ENCODE measurements at regions not wholly inside any gene's neighbourhood (a gene's known extent, or its start where the extent isn't known, plus 50 kb on each side); places are given as distances from the start of the nearest gene placed in this dataset.

DNA sequence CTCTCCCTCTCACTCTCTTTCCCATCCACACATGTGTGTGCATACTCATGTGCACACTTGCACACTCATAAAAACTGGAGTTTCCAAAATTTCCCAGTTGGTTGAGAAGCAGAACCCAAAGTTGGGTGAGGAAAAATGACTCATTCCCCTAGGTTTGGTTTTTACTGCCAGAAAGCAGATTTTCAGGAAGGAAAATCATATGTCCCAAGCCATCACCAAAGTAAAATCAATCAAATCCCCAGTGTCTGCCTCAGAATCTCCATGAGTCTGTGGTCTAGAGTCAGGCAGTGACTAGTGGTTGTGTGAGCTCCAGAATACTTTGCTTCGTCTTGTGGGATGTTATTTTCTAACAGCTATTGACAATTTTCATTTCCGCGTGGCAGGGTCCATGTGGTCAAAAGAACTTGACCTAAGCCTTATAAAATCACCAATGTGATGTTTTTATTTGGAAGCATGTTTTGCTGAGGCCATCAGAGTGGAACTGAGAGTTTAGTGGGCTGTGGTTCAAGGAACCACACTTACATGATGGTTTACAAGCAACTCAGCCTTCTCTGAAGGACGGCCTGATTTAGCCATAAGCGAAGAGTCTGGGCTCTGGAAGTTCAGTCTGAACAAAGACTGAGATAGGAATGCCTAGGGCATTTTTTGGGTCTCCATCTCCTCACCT lies 81.9 kb upstream of the CCN6 start:
- TF ChIP-seq, protein P1, sequence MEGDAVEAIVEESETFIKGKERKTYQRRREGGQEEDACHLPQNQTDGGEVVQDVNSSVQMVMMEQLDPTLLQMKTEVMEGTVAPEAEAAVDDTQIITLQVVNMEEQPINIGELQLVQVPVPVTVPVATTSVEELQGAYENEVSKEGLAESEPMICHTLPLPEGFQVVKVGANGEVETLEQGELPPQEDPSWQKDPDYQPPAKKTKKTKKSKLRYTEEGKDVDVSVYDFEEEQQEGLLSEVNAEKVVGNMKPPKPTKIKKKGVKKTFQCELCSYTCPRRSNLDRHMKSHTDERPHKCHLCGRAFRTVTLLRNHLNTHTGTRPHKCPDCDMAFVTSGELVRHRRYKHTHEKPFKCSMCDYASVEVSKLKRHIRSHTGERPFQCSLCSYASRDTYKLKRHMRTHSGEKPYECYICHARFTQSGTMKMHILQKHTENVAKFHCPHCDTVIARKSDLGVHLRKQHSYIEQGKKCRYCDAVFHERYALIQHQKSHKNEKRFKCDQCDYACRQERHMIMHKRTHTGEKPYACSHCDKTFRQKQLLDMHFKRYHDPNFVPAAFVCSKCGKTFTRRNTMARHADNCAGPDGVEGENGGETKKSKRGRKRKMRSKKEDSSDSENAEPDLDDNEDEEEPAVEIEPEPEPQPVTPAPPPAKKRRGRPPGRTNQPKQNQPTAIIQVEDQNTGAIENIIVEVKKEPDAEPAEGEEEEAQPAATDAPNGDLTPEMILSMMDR (IDR thresholded peaks at IDR 0.05; ENCODE audit: insufficient read depth, low read length, poor library complexity, severe bottlenecking), result no peak
- no peak for TF ChIP-seq EZH2phosphoT487 (conservative IDR thresholded peaks at IDR 0.05; ENCODE audit: low read length)

Measured in SU-DHL-6 (cell line).